ENCODE measurements at regions not wholly inside any gene's neighbourhood (a gene's known extent, or its start where the extent isn't known, plus 50 kb on each side); places are given as distances from the start of the nearest gene placed in this dataset.

GRCh38 chr5:23820765-23821471 is 313.5 kb downstream of the PRDM9 start:
- no peak overlapping the region for H3K4me3 ChIP-seq (ENCODE audit: low read depth, low read length, poor library complexity, severe bottlenecking)
- no TSS peak for BruUV-seq (replicated peaks)
- H2AFZ ChIP-seq (ENCODE audit: low read length): no peak overlapping the region
- H4K20me1 ChIP-seq (ENCODE audit: insufficient read depth, low read length): no peaks in the 10 kb centered on the region
- H3K9me3 ChIP-seq (ENCODE audit: low read length): no peaks in the 10 kb centered on the region
- intact Hi-C loops (cut with micrococcal nuclease; ENCODE audit: unreplicated experiment): no loop called here
- peak; percentile 1 for DNase-seq (ENCODE audit: low spot score)
- no peaks in the 10 kb centered on the region for H3K36me3 ChIP-seq (ENCODE audit: insufficient read depth, low read length)
- TF ChIP-seq CTCF (conservative IDR thresholded peaks at IDR 0.05; ENCODE audit: low read length) (peak; percentile 66), EZH2phosphoT487 (IDR thresholded peaks at IDR 0.05; ENCODE audit: borderline replicate concordance, low read depth, low read length) (no peak)
- POLR2A ChIA-PET: no interaction called here
- no peak overlapping the region for H3K27ac ChIP-seq (ENCODE audit: low read depth, low read length, poor library complexity, severe bottlenecking)
- CTCF ChIA-PET (ENCODE audit: unreplicated experiment): no interaction called here
- H3K79me2 ChIP-seq (ENCODE audit: insufficient read depth, low read depth, low read length): no peaks in the 10 kb centered on the region
- no peak overlapping the region for H3K4me2 ChIP-seq (ENCODE audit: low read length)
- no peaks in the 10 kb centered on the region for H3K9me2 ChIP-seq (ENCODE audit: insufficient read depth, low read length)
- no peaks in the 10 kb centered on the region for H3K4me1 ChIP-seq (ENCODE audit: insufficient read depth, low read length, poor library complexity, severe bottlenecking)

GRCh38 chr5:23823521-23823920 is 316.1 kb downstream of the PRDM9 start:
- ChIA-PET POLR2A (no interaction called here), CTCF (ENCODE audit: unreplicated experiment) (no interaction called here)
- H4K20me1 ChIP-seq (ENCODE audit: insufficient read depth, low read length): no peaks in the 10 kb centered on the region
- no peak overlapping the region for H3K27ac ChIP-seq (ENCODE audit: low read depth, low read length, poor library complexity, severe bottlenecking)
- intact Hi-C loops (cut with micrococcal nuclease; ENCODE audit: unreplicated experiment): no loop called here
- no peaks in the 10 kb centered on the region for H3K9me2 ChIP-seq (ENCODE audit: insufficient read depth, low read length)
- TF ChIP-seq EZH2phosphoT487 (IDR thresholded peaks at IDR 0.05; ENCODE audit: borderline replicate concordance, low read depth, low read length): no peak
- no peak for TF ChIP-seq CTCF (conservative IDR thresholded peaks at IDR 0.05; ENCODE audit: low read length)
- no peaks in the 10 kb centered on the region for H3K36me3 ChIP-seq (ENCODE audit: insufficient read depth, low read length)
- H2AFZ ChIP-seq (ENCODE audit: low read length): no peak overlapping the region
- DNase-seq (ENCODE audit: low spot score): no peak
- H3K4me1 ChIP-seq (ENCODE audit: insufficient read depth, low read length, poor library complexity, severe bottlenecking): no peaks in the 10 kb centered on the region
- H3K4me3 ChIP-seq (ENCODE audit: low read depth, low read length, poor library complexity, severe bottlenecking): no peak overlapping the region
- no peaks in the 10 kb centered on the region for H3K79me2 ChIP-seq (ENCODE audit: insufficient read depth, low read depth, low read length)
- no peak overlapping the region for H3K4me2 ChIP-seq (ENCODE audit: low read length)
- H3K9me3 ChIP-seq (ENCODE audit: low read length): no peaks in the 10 kb centered on the region
- BruUV-seq (replicated peaks): no TSS peak

GRCh38 chr5:23825196-23825595 is 317.8 kb downstream of the PRDM9 start:
- H3K36me3 ChIP-seq (ENCODE audit: insufficient read depth, low read length): no peaks in the 10 kb centered on the region
- no peaks in the 10 kb centered on the region for H3K4me1 ChIP-seq (ENCODE audit: insufficient read depth, low read length, poor library complexity, severe bottlenecking)
- no TSS peak for BruUV-seq (replicated peaks)
- TF ChIP-seq EZH2phosphoT487 (IDR thresholded peaks at IDR 0.05; ENCODE audit: borderline replicate concordance, low read depth, low read length) (no peak), CTCF (conservative IDR thresholded peaks at IDR 0.05; ENCODE audit: low read length) (no peak)
- no peaks in the 10 kb centered on the region for H3K9me3 ChIP-seq (ENCODE audit: low read length)
- intact Hi-C loops (cut with micrococcal nuclease; ENCODE audit: unreplicated experiment): no loop called here
- H3K4me2 ChIP-seq (ENCODE audit: low read length): no peak overlapping the region
- no peak overlapping the region for H2AFZ ChIP-seq (ENCODE audit: low read length)
- H4K20me1 ChIP-seq (ENCODE audit: insufficient read depth, low read length): no peaks in the 10 kb centered on the region
- ChIA-PET POLR2A (interaction anchor here (0.9 kb wide), 1 partner anchor 13 kb away, joined by 3 read pairs; no protein-coding TSS in a partner anchor), CTCF (ENCODE audit: unreplicated experiment) (no interaction called here)
- no peak for DNase-seq (ENCODE audit: low spot score)
- H3K9me2 ChIP-seq (ENCODE audit: insufficient read depth, low read length): no peaks in the 10 kb centered on the region
- no peak overlapping the region for H3K4me3 ChIP-seq (ENCODE audit: low read depth, low read length, poor library complexity, severe bottlenecking)
- no peaks in the 10 kb centered on the region for H3K79me2 ChIP-seq (ENCODE audit: insufficient read depth, low read depth, low read length)
- no peak overlapping the region for H3K27ac ChIP-seq (ENCODE audit: low read depth, low read length, poor library complexity, severe bottlenecking)

Data from OCI-LY7 (cell line).